Caco-2 (cell line): ENCODE measurements at regions not wholly inside any gene's neighbourhood (a gene's known extent, or its start where the extent isn't known, plus 50 kb on each side); places are given as distances from the start of the nearest gene placed in this dataset.

Experiments
- BruUV-seq: library from RNA; stranded (reverse); fragments of 400-500 nt; replicated peaks from 2 replicates; lab custom pipeline; 2021; lab: Mats Ljungman, UMichigan
- CTCF ChIA-PET: fragments of 300-600 bp; sonication (Branson Sonifier 250); formaldehyde crosslinking; loops from one replicate; lab custom pipeline; 2022; ENCODE audit warnings: antibody characterized with exemption; lab: Charles Lee
- POLR2A ChIA-PET: fragments of 300-600 bp; sonication (Branson Sonifier 250); formaldehyde crosslinking; loops from one replicate; lab custom pipeline; 2022; ENCODE audit warnings: antibody characterized with exemption; lab: Charles Lee
- DNase-seq, 2 experiments: peaks; one replicate each; pipeline versions ENCODE4 v3.0.0 to v3.0.0-alpha.2; 2020 to 2022
- H3K27me3 ChIP-seq: replicated peaks from 2 replicates; pipeline ENCODE4 v1.6.0; 2011; ENCODE audit warnings: low read length; ENCODE audit not compliant: control insufficient read depth, insufficient read depth
- H3K36me3 ChIP-seq: 2 replicates; pipeline ENCODE4 v1.5.1; 2011; ENCODE audit warnings: low read length; ENCODE audit not compliant: control insufficient read depth, insufficient read depth
- H3K4me1 ChIP-seq: fragments of 250-450 bp; sonication (Bioruptor Pico); 2 replicates; pipeline ENCODE4 v1.5.1; 2020; ENCODE audit warnings: mild to moderate bottlenecking
- H3K4me3 ChIP-seq: 2 replicates; pipeline ENCODE4 v1.5.1; 2011; ENCODE audit warnings: low read depth, mild to moderate bottlenecking, control low read depth, low read length
- H3K9me3 ChIP-seq: fragments of 250-450 bp; sonication (Bioruptor Pico); 2 replicates; pipeline ENCODE4 v1.5.1; 2020; ENCODE audit warnings: mild to moderate bottlenecking, moderate library complexity
- H3K27ac Mint-ChIP-seq: one replicate; pipeline ENCODE4 v1.8.0; 2022; ENCODE audit warnings: mixed read lengths; ENCODE audit not compliant: unreplicated experiment
- H3K27me3 Mint-ChIP-seq: one replicate; pipeline ENCODE4 v1.8.0; 2022; ENCODE audit warnings: mixed read lengths; ENCODE audit not compliant: insufficient read depth, unreplicated experiment
- H3K36me3 Mint-ChIP-seq: one replicate; pipeline ENCODE4 v1.8.0; 2022; ENCODE audit warnings: mild to moderate bottlenecking, mixed read lengths; ENCODE audit not compliant: insufficient read depth, unreplicated experiment
- H3K4me1 Mint-ChIP-seq: one replicate; pipeline ENCODE4 v1.8.0; 2022; ENCODE audit warnings: low read depth, mixed read lengths; ENCODE audit not compliant: unreplicated experiment
- H3K4me3 Mint-ChIP-seq: one replicate; pipeline ENCODE4 v1.8.0; 2022; ENCODE audit warnings: mild to moderate bottlenecking, moderate library complexity, mixed read lengths; ENCODE audit not compliant: unreplicated experiment
- H3K9me3 Mint-ChIP-seq: one replicate; pipeline ENCODE4 v1.8.0; 2022; ENCODE audit warnings: mixed read lengths; ENCODE audit not compliant: unreplicated experiment
- intact Hi-C: fragments of 100-400 bp; cut with micrococcal nuclease; formaldehyde crosslinking; loops from one replicate; pipeline ENCODE4 v1.10.0; 2022; ENCODE audit not compliant: unreplicated experiment
- TF ChIP-seq, protein P1 (sequence below), 2 experiments: fragments of 200-600 bp in 1 of 2; IDR thresholded peaks; 1 replicate in 1 of 2; 2 replicates in 1 of 2; pipeline versions ENCODE4 v1.5.1 to v1.8.0; 2011 to 2022; ENCODE audit warnings: antibody characterized with exemption in 1 of 2, control low read depth in 1 of 2, inconsistent platforms in 1 of 2, low read depth in 1 of 2, low read length in 1 of 2, mild to moderate bottlenecking in 1 of 2, moderate library complexity in 1 of 2; ENCODE audit not compliant: insufficient read depth in 1 of 2, severe bottlenecking in 1 of 2, unreplicated experiment in 1 of 2

DNA sequence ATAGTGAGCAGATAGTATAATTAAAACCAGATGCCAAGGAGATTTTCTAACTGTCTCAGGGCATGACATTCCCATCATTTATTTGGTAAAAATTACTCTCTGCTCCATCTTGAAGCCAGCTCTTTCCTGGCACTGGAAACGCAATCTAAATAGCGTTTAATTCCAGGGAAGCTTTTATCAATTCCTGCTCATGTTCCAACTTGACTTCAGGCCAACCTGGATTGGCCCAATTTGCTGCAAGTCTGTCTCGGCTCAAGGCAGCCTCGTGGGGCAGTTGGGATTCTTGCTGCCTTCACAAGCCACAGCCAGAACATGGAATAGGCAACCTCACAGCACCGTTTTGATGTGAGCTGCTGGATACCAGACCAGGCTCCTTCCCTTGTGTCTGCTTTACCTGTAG is 1255.9 kb downstream of the TBC1D22A start:
- no peak overlapping the region for H3K4me3 Mint-ChIP-seq
- H3K9me3 ChIP-seq = peaks cover 9% of the 10 kb centered on the region; the same call in 1 of the 2 replicates
- H3K36me3 ChIP-seq = no peaks in the 10 kb centered on the region
- H3K27ac Mint-ChIP-seq = no peak overlapping the region
- H3K27me3 ChIP-seq = no peaks in the 10 kb centered on the region
- ChIA-PET POLR2A (no interaction called here), CTCF (no interaction called here)
- H3K27me3 Mint-ChIP-seq = peaks cover 5% of the 10 kb centered on the region
- no peak for DNase-seq
- H3K36me3 Mint-ChIP-seq = no peaks in the 10 kb centered on the region
- H3K9me3 Mint-ChIP-seq = peaks cover 28% of the 10 kb centered on the region
- TF ChIP-seq, protein P1, sequence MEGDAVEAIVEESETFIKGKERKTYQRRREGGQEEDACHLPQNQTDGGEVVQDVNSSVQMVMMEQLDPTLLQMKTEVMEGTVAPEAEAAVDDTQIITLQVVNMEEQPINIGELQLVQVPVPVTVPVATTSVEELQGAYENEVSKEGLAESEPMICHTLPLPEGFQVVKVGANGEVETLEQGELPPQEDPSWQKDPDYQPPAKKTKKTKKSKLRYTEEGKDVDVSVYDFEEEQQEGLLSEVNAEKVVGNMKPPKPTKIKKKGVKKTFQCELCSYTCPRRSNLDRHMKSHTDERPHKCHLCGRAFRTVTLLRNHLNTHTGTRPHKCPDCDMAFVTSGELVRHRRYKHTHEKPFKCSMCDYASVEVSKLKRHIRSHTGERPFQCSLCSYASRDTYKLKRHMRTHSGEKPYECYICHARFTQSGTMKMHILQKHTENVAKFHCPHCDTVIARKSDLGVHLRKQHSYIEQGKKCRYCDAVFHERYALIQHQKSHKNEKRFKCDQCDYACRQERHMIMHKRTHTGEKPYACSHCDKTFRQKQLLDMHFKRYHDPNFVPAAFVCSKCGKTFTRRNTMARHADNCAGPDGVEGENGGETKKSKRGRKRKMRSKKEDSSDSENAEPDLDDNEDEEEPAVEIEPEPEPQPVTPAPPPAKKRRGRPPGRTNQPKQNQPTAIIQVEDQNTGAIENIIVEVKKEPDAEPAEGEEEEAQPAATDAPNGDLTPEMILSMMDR (IDR thresholded peaks at IDR 0.05; ENCODE audit: insufficient read depth in 1 of 2, low read depth in 1 of 2, low read length in 1 of 2, severe bottlenecking in 1 of 2, unreplicated experiment in 1 of 2) = no peak
- no peaks in the 10 kb centered on the region for H3K4me1 Mint-ChIP-seq
- intact Hi-C loops = no loop called here
- no peak overlapping the region for H3K4me3 ChIP-seq
- BruUV-seq = no TSS peak
- H3K4me1 ChIP-seq = no peaks in the 10 kb centered on the region

DNA sequence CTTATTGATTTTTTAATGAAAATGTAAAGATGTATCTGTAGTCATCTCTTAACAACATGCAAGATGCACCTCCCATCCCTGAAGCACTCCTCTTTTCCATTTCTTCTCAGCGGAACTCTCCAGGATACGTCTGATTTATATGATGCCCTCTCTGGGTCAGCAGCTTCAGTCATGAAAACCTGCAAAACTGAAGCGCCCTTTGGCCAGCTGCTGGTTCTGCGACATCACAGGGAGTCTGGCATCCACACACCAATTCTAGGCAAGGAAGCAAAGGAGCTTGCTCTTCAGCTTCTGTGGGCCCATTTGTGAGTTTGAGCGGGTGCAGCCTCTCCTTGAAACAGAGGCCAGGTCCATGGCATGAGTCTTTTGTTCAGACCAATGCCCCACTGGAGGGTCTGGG is 1253.3 kb downstream of the TBC1D22A start:
- peaks cover 25% of the 10 kb centered on the region for H3K9me3 Mint-ChIP-seq
- no peaks in the 10 kb centered on the region for H3K4me1 Mint-ChIP-seq
- no peak for DNase-seq
- Histone ChIP-seq H3K4me1 (no peaks in the 10 kb centered on the region), H3K9me3 (peaks cover 6% of the 10 kb centered on the region; the same call in 1 of the 2 replicates), H3K36me3 (no peaks in the 10 kb centered on the region), H3K4me3 (no peak overlapping the region), H3K27me3 (no peaks in the 10 kb centered on the region)
- ChIA-PET POLR2A (no interaction called here), CTCF (no interaction called here)
- no peaks in the 10 kb centered on the region for H3K27me3 Mint-ChIP-seq
- H3K36me3 Mint-ChIP-seq = no peaks in the 10 kb centered on the region
- H3K4me3 Mint-ChIP-seq = no peak overlapping the region
- TF ChIP-seq, protein P1 (IDR thresholded peaks at IDR 0.05; ENCODE audit: insufficient read depth in 1 of 2, low read depth in 1 of 2, low read length in 1 of 2, severe bottlenecking in 1 of 2, unreplicated experiment in 1 of 2) = no peak
- H3K27ac Mint-ChIP-seq = no peak overlapping the region
- intact Hi-C loops = no loop called here
- no TSS peak for BruUV-seq

DNA sequence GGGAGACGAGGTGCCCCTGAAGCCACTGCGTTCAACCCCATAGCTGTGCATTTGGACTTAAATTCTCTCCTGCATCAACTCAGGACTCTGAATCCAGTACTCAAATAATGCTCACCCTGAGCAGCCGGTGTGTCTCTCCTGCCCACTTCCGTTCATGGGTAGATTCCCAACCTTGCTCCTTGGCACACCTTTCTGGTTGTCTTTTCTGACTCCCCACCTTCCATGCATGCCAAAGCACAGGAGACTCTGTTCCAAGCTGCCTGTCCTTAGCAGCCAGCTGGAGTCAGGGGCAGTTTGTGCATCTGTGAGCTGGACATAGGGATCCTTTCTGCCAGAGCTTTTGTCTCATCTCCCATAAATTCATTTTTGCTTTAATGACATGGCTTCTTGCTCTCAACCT is 1242.5 kb downstream of the TBC1D22A start:
- Mint-ChIP-seq H3K27me3 (peaks cover 4% of the 10 kb centered on the region), H3K4me3 (no peak overlapping the region), H3K4me1 (no peaks in the 10 kb centered on the region), H3K9me3 (no peaks in the 10 kb centered on the region), H3K36me3 (no peaks in the 10 kb centered on the region), H3K27ac (no peak overlapping the region)
- Histone ChIP-seq H3K4me1 (no peaks in the 10 kb centered on the region), H3K9me3 (no peaks in the 10 kb centered on the region), H3K27me3 (no peaks in the 10 kb centered on the region), H3K4me3 (no peak overlapping the region), H3K36me3 (no peaks in the 10 kb centered on the region)
- ChIA-PET POLR2A (no interaction called here), CTCF (no interaction called here)
- TF ChIP-seq, protein P1 (IDR thresholded peaks at IDR 0.05; ENCODE audit: insufficient read depth in 1 of 2, low read depth in 1 of 2, low read length in 1 of 2, severe bottlenecking in 1 of 2, unreplicated experiment in 1 of 2) = no peak
- intact Hi-C loops = no loop called here
- DNase-seq = no peak
- BruUV-seq = no TSS peak
